Thoracic aorta (tissue), 2 donors: ENCODE measurements at regions not wholly inside any gene's neighbourhood (a gene's known extent, or its start where the extent isn't known, plus 50 kb on each side); places are given as distances from the start of the nearest gene placed in this dataset.
A peak's percentile ranks its signal among the peaks of the same experiment; 100 is the strongest.
"Not testable (repeated sequence)": the region's sequence is repeated elsewhere in the genome, so short reads cannot be mapped to it uniquely, and the experiment has no call there.

Experiments used
- ATAC-seq: fragments of 150-250 bp; one replicate; pipeline ENCODE4 v1.8.0; 2017; ENCODE audit warnings: low read depth; ENCODE audit not compliant: insufficient number of reproducible peaks, low FRiP score
- DNase-seq: peaks from one replicate; pipeline ENCODE4 v3.0.0-alpha.2; 2020; ENCODE audit warnings: low spot score
- H3K27ac ChIP-seq, 2 donors: fragments of 200-600 bp; sonication (generic); 1 replicate in 1 of 2; 2 replicates in 1 of 2; pipeline ENCODE4 v1.5.1; 2016; ENCODE audit warnings: mild to moderate bottlenecking in 2 of 2, moderate library complexity in 2 of 2
- H3K27me3 ChIP-seq: fragments of 200-600 bp; sonication (generic); replicated peaks from 2 replicates; pipeline ENCODE4 v1.6.0; 2016; ENCODE audit warnings: mild to moderate bottlenecking; ENCODE audit not compliant: insufficient read depth
- H3K36me3 ChIP-seq: fragments of 200-600 bp; sonication (generic); one replicate; pipeline ENCODE4 v1.5.1; 2016
- H3K4me1 ChIP-seq, 2 donors: fragments of 200-600 bp; sonication (generic); 1 replicate in 1 of 2; 2 replicates in 1 of 2; pipeline versions ENCODE4 v1.5.1 to v1.6.0; 2016; ENCODE audit warnings: low read depth in 2 of 2, mild to moderate bottlenecking in 1 of 2; ENCODE audit not compliant: control insufficient read depth in 1 of 2
- H3K4me3 ChIP-seq: fragments of 200-600 bp; sonication (generic); 2 replicates; pipeline ENCODE4 v1.5.1; 2016; ENCODE audit warnings: mild to moderate bottlenecking
- H3K9me3 ChIP-seq: fragments of 200-600 bp; sonication (generic); 2 replicates; pipeline ENCODE4 v1.5.1; 2016

GRCh38 chr16:21508661-21509436 is 90.5 kb upstream of the METTL9 start:
- DNase-seq, H3K36me3 ChIP-seq, H3K4me3 ChIP-seq, H3K9me3 ChIP-seq, H3K27me3 ChIP-seq, ATAC-seq: not testable (repeated sequence)
- peak overlapping the region; percentile 35 to 84 for H3K27ac ChIP-seq
- H3K4me1 ChIP-seq = peaks cover 66 to 73% of the 10 kb centered on the region in 2 donors

- not testable (repeated sequence) for H3K36me3 ChIP-seq, H3K27me3 ChIP-seq, ATAC-seq, H3K4me3 ChIP-seq, H3K9me3 ChIP-seq, DNase-seq
- Histone ChIP-seq H3K4me1 (peaks cover 73 to 80% of the 10 kb centered on the region in 2 donors), H3K27ac (peak overlapping the region; percentile 65 to 84)
Observed at GRCh38 chr16:21509437-21510086, 89.8 kb upstream of the METTL9 start.

DNA sequence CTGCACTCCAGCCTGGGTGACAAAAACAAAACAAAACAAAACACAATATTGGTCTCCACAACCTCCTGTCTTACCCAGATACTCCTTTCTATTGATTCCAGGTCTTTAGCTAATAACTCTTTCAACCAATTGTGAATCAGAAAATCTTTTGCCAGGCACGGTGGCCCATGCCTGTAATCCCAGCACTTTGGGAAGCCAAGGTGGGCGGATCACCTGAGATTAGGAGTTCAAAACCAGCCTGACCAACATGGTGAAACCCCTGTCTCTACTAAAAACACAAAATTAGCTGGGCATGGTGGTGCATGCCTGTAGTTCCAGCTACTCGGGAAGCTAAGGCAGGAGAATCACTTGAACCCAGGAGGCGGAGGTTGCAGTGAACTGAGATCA is 88.5 kb upstream of the METTL9 start:
- Histone ChIP-seq H3K4me1 (peaks cover 78 to 93% of the 10 kb centered on the region in 2 donors), H3K27ac (peak overlapping the region; percentile 65 to 84)
- not testable (repeated sequence) for H3K36me3 ChIP-seq, ATAC-seq, H3K4me3 ChIP-seq, DNase-seq, H3K27me3 ChIP-seq, H3K9me3 ChIP-seq

- not testable (repeated sequence) for H3K36me3 ChIP-seq, ATAC-seq, H3K27me3 ChIP-seq, H3K9me3 ChIP-seq
- Histone ChIP-seq H3K27ac (peak overlapping the region; percentile 65 to 84), H3K4me3 (peak overlapping the region; percentile 43), H3K4me1 (peaks cover 80 to 97% of the 10 kb centered on the region in 2 donors)
- peak; percentile 45 for DNase-seq
Observed at GRCh38 chr16:21511315-21512210, 87.8 kb upstream of the METTL9 start.

- H3K36me3 ChIP-seq, DNase-seq, H3K9me3 ChIP-seq, H3K27me3 ChIP-seq, ATAC-seq: not testable (repeated sequence)
- Histone ChIP-seq H3K4me1 (peaks cover 80 to 93% of the 10 kb centered on the region in 2 donors), H3K27ac (peak overlapping the region; percentile 65 to 84), H3K4me3 (peak overlapping the region; percentile 43)
Observed at GRCh38 chr16:21512280-21513192, 86.8 kb upstream of the METTL9 start.

DNA sequence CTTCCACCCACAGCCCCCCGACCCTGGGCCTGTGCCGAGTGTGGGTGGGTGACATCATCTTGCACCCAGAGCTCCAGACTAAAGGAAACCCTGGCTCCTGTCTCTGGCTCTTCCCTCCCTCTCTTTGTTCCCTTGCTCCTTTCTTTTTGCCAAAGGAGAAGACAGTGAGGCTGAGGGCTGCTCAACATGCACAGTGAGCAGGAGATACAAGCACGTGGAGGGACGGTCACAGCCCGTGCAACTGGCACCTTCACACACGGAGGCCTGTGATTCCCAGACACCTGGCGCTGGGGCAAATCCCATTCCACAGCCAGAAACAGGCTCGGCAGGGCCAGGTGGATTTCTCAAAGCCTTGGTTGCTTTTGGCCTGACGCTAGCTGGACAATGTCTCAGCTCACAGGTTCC is 86.0 kb upstream of the METTL9 start:
- ATAC-seq, DNase-seq: not testable (repeated sequence)

DNA sequence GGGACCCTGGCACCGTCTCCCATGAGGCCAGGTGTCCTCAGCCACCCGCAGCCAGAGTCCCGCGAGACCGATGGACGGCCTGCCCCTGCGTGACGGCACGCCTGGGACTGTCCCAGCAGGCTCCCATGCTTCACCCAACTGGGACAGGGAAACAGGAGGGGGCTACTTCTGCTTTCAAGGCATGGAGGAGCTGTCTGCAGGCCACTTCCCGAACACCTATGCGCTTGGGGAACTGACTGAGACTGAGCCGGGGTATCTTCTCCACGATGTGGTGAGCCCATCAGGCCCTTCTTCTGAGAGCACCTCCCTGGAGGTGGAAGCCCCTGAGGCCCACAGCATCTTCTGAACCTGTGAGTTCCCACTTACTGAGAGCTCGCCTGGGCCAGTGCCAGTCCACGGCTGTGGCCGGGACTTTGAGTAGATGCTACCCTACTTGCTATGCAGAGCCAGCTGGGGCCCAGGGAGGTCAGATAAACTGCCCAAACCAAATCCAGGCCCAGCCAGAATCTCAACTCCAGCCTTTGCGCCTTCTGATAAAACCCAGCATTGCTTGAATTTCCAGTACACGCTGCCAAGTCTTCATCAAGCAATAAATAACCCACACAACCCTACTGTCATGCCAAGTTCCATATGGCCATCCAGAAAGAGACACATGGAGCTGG is 85.4 kb upstream of the METTL9 start:
- Histone ChIP-seq H3K4me1 (peaks cover 68 to 84% of the 10 kb centered on the region in 2 donors), H3K27ac (peak overlapping the region; percentile 60 to 84), H3K4me3 (peak overlapping the region; percentile 38)
- ATAC-seq, H3K9me3 ChIP-seq, H3K27me3 ChIP-seq, H3K36me3 ChIP-seq, DNase-seq: not testable (repeated sequence)

More for the DNA sequence above, 86.0 kb upstream of the METTL9 start:
- H3K4me3 ChIP-seq = peak overlapping the region; percentile 38
- not testable (repeated sequence) for H3K9me3 ChIP-seq, H3K27me3 ChIP-seq, H3K36me3 ChIP-seq
- H3K4me1 ChIP-seq = peaks cover 74 to 90% of the 10 kb centered on the region in 2 donors
- peak overlapping the region; percentile 60 to 84 for H3K27ac ChIP-seq

GRCh38 chr16:21514474-21514840 is 84.9 kb upstream of the METTL9 start:
- not testable (repeated sequence) for H3K36me3 ChIP-seq, H3K27me3 ChIP-seq, H3K9me3 ChIP-seq, DNase-seq, ATAC-seq
- Histone ChIP-seq H3K4me1 (peaks cover 62 to 79% of the 10 kb centered on the region in 2 donors), H3K4me3 (peak overlapping the region; percentile 38), H3K27ac (peak overlapping the region; percentile 60 to 84)

DNA sequence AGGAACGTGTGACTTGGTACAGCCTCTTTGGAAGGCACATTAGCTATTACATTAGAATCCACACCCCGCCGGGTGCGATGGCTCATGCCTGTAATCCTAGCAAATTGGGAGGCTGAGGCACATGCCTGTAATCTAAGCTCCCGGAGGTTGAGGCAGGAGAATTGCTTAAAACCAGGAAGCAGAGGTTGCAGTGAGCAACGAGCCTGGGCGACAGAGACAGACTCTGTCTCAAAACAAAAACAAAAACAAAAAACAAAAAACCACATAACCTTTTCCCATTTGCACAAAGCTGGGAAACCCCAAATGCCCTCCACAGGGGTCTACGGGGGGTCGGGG is 82.7 kb upstream of the METTL9 start:
- Histone ChIP-seq H3K27ac (peak overlapping the region; percentile 79 to 86), H3K4me1 (peaks cover 40 to 65% of the 10 kb centered on the region in 2 donors)
- DNase-seq, H3K9me3 ChIP-seq, H3K4me3 ChIP-seq, H3K27me3 ChIP-seq, ATAC-seq, H3K36me3 ChIP-seq: not testable (repeated sequence)

DNA sequence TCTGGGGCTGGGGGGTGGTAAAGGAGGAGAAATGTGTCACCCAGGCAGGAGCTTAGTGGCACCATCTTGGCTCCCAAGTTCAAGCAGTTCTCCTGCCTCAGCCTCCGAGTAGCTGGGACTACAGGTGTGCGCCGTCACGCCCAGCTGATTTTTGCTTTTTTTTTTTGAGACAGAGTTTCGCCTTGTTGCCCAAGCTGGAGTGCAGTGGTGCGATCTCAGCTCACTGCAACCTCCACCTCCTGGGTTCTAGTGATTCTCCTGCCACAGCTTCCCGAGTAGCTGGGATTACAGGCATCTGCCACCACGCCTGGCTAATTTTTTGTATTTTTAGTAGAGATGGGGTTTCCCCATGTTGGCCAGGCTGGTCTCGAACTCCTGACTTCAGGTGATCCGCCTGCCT is 82.1 kb upstream of the METTL9 start:
- H3K27me3 ChIP-seq, ATAC-seq, DNase-seq, H3K9me3 ChIP-seq, H3K36me3 ChIP-seq: not testable (repeated sequence)
- Histone ChIP-seq H3K4me1 (peaks cover 34 to 59% of the 10 kb centered on the region in 2 donors), H3K4me3 (peak overlapping the region; percentile 61), H3K27ac (peak overlapping the region; percentile 79 to 86)
